Upper lobe of left lung (tissue), 4 donors: ENCODE measurements at regions not wholly inside any gene's neighbourhood (a gene's known extent, or its start where the extent isn't known, plus 50 kb on each side); places are given as distances from the start of the nearest gene placed in this dataset.

Source experiments
- CTCF ChIP-seq, 6 experiments: fragments of 450-650 bp in 4 of 6; fragments of 200-600 bp in 2 of 6; sonication (generic) in 2 of 6; IDR thresholded peaks; one replicate each; pipeline ENCODE4 v1.5.1; 2016 to 2019; ENCODE audit warnings: antibody characterized with exemption in 6 of 6
- POLR2A ChIP-seq, 4 donors: fragments of 450-650 bp; IDR thresholded peaks; one replicate each; pipeline ENCODE4 v1.5.1; 2016 to 2017; ENCODE audit warnings: antibody characterized with exemption in 4 of 4, mild to moderate bottlenecking in 2 of 4

GRCh38 chr15:46041905-46042304, 407.1 kb downstream of the SQOR start:
- TF ChIP-seq CTCF (IDR thresholded peaks at IDR 0.05) = no peak
- TF ChIP-seq POLR2A (IDR thresholded peaks at IDR 0.05) = no peak
